Peyer's patch (tissue), 4 donors: ENCODE measurements at regions not wholly inside any gene's neighbourhood (a gene's known extent, or its start where the extent isn't known, plus 50 kb on each side); places are given as distances from the start of the nearest gene placed in this dataset.

Experiments
- DNase-seq, 3 donors: peaks; one replicate each; pipeline ENCODE4 v3.0.0-alpha.2; 2017 to 2019
- H3K27ac ChIP-seq, 4 donors: fragments of 200-600 bp; sonication (generic); one replicate each; pipeline ENCODE4 v1.5.1; 2016 to 2019
- H3K27me3 ChIP-seq, 2 donors: fragments of 200-600 bp; sonication (generic); one replicate each; pipeline ENCODE4 v1.5.1; 2019
- H3K36me3 ChIP-seq, 3 donors: fragments of 200-600 bp; sonication (generic); one replicate each; pipeline ENCODE4 v1.5.1; 2016 to 2019
- H3K4me1 ChIP-seq, 4 donors: fragments of 200-600 bp; sonication (generic); one replicate each; pipeline ENCODE4 v1.5.1; 2016 to 2019
- H3K4me3 ChIP-seq, 4 donors: fragments of 200-600 bp; sonication (generic); 1 replicate in 3 of 4; 2 replicates in 1 of 4; pipeline ENCODE4 v1.5.1; 2016 to 2019; ENCODE audit warnings: mild to moderate bottlenecking in 1 of 4
- H3K9me3 ChIP-seq, 4 donors: fragments of 200-600 bp; sonication (generic); one replicate each; pipeline ENCODE4 v1.5.1; 2016 to 2019; ENCODE audit warnings: mild to moderate bottlenecking in 1 of 4
- POLR2A ChIP-seq, 2 donors: fragments of 450-650 bp; IDR thresholded peaks; one replicate each; pipeline ENCODE4 v1.5.1; 2017; ENCODE audit warnings: antibody characterized with exemption in 2 of 2, mild to moderate bottlenecking in 2 of 2, moderate library complexity in 2 of 2
- TF ChIP-seq, protein P1 (sequence below), 6 experiments: fragments of 450-650 bp in 4 of 6; fragments of 200-600 bp in 2 of 6; sonication (generic) in 1 of 6; IDR thresholded peaks; one replicate each; pipeline ENCODE4 v1.5.1; 2017 to 2019; ENCODE audit warnings: antibody characterized with exemption in 6 of 6, mild to moderate bottlenecking in 3 of 6, moderate library complexity in 1 of 6

- no peaks in the 10 kb centered on the region for H3K27me3 ChIP-seq
- no peak for DNase-seq
- H3K9me3 ChIP-seq, result no peaks in the 10 kb centered on the region
- no peak overlapping the region for H3K4me3 ChIP-seq
- TF ChIP-seq, protein P1, sequence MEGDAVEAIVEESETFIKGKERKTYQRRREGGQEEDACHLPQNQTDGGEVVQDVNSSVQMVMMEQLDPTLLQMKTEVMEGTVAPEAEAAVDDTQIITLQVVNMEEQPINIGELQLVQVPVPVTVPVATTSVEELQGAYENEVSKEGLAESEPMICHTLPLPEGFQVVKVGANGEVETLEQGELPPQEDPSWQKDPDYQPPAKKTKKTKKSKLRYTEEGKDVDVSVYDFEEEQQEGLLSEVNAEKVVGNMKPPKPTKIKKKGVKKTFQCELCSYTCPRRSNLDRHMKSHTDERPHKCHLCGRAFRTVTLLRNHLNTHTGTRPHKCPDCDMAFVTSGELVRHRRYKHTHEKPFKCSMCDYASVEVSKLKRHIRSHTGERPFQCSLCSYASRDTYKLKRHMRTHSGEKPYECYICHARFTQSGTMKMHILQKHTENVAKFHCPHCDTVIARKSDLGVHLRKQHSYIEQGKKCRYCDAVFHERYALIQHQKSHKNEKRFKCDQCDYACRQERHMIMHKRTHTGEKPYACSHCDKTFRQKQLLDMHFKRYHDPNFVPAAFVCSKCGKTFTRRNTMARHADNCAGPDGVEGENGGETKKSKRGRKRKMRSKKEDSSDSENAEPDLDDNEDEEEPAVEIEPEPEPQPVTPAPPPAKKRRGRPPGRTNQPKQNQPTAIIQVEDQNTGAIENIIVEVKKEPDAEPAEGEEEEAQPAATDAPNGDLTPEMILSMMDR (IDR thresholded peaks at IDR 0.05), result no peak
- H3K36me3 ChIP-seq, result no peaks in the 10 kb centered on the region
- no peak overlapping the region for H3K27ac ChIP-seq
- H3K4me1 ChIP-seq, result no peaks in the 10 kb centered on the region
Measured at GRCh38 chr18:31225668-31226067, 63.0 kb upstream of the DSC1 start.

- Histone ChIP-seq H3K4me1 (no peaks in the 10 kb centered on the region), H3K36me3 (no peaks in the 10 kb centered on the region), H3K9me3 (no peaks in the 10 kb centered on the region), H3K4me3 (no peak overlapping the region), H3K27ac (no peak overlapping the region), H3K27me3 (no peaks in the 10 kb centered on the region)
- TF ChIP-seq, protein P1 (IDR thresholded peaks at IDR 0.05), result no peak
- DNase-seq, result no peak
Measured at GRCh38 chr18:31227497-31228229, 65.0 kb upstream of the DSC1 start.

GRCh38 chr18:31229829-31230228, 67.2 kb upstream of the DSC1 start:
- no peak overlapping the region for H3K4me3 ChIP-seq
- no peaks in the 10 kb centered on the region for H3K36me3 ChIP-seq
- H3K27me3 ChIP-seq, result no peaks in the 10 kb centered on the region
- DNase-seq, result no peak
- no peaks in the 10 kb centered on the region for H3K4me1 ChIP-seq
- no peak for TF ChIP-seq POLR2A (IDR thresholded peaks at IDR 0.05)
- TF ChIP-seq, protein P1 (IDR thresholded peaks at IDR 0.05), result no peak
- no peaks in the 10 kb centered on the region for H3K9me3 ChIP-seq
- no peak overlapping the region for H3K27ac ChIP-seq

DNA sequence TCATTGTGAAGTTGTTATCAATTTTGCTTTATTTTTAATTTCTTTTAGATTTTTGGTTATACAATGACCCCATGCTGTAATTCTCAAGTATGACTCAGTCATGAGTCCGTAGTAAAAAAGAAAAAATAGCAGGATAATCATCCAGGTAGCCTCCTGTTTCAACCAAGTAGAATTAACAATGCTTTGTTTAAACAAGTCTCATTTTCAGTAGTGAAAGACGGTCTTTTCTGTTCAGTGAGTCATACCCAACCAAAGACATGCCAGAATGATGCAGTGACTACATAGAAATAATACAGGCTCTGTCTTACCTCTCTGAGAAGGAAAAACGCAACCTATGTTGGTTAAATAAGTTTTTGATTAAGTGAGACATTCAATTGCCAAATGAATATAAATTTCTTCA, 67.8 kb upstream of the DSC1 start:
- H3K27ac ChIP-seq, result no peak overlapping the region
- no peak for DNase-seq
- TF ChIP-seq POLR2A (IDR thresholded peaks at IDR 0.05), result no peak
- TF ChIP-seq, protein P1 (IDR thresholded peaks at IDR 0.05), result no peak

GRCh38 chr18:31232013-31232412, 69.4 kb upstream of the DSC1 start:
- no peaks in the 10 kb centered on the region for H3K27me3 ChIP-seq
- TF ChIP-seq, protein P1 (IDR thresholded peaks at IDR 0.05), result no peak
- TF ChIP-seq POLR2A (IDR thresholded peaks at IDR 0.05), result no peak
- H3K4me1 ChIP-seq, result no peaks in the 10 kb centered on the region
- no peaks in the 10 kb centered on the region for H3K9me3 ChIP-seq
- H3K27ac ChIP-seq, result no peak overlapping the region
- no peak overlapping the region for H3K4me3 ChIP-seq
- no peaks in the 10 kb centered on the region for H3K36me3 ChIP-seq
- no peak for DNase-seq

More for the DNA sequence above, 67.8 kb upstream of the DSC1 start:
- Histone ChIP-seq H3K4me1 (no peaks in the 10 kb centered on the region), H3K4me3 (no peak overlapping the region), H3K36me3 (no peaks in the 10 kb centered on the region), H3K27me3 (no peaks in the 10 kb centered on the region), H3K9me3 (no peaks in the 10 kb centered on the region)
